Neural cell (in vitro differentiated cells): ENCODE measurements at regions not wholly inside any gene's neighbourhood (a gene's known extent, or its start where the extent isn't known, plus 50 kb on each side); places are given as distances from the start of the nearest gene placed in this dataset.

ENCODE experiments used
- H2AFZ ChIP-seq: fragments of 200-600, 300-800 bp; sonication (generic), shearing (Covaris generic); 2 replicates; pipeline ENCODE4 v1.6.0; 2014; ENCODE audit warnings: low read depth, mild to moderate bottlenecking, antibody characterized with exemption, low read length, moderate library complexity
- H3F3A ChIP-seq: fragments of 200-600 bp; shearing (Covaris generic); 2 replicates; pipeline ENCODE4 v1.6.1; 2016; ENCODE audit warnings: mild to moderate bottlenecking, moderate library complexity, mixed read lengths, antibody characterized with exemption, low read length; ENCODE audit not compliant: insufficient read depth, poor library complexity, severe bottlenecking
- H3K27ac ChIP-seq: fragments of 200-600, 300-800 bp; sonication (generic), shearing (Covaris generic); 2 replicates; pipeline ENCODE4 v1.5.1; 2014; ENCODE audit warnings: mild to moderate bottlenecking, low read length, moderate library complexity
- H3K27me3 ChIP-seq: fragments of 300-800, 200-600 bp; sonication (generic), shearing (Covaris generic); 2 replicates; pipeline ENCODE4 v1.6.0; 2014; ENCODE audit warnings: mild to moderate bottlenecking, low read depth, low read length, moderate library complexity; ENCODE audit not compliant: insufficient read depth
- H3K36me3 ChIP-seq: fragments of 300-800, 200-600 bp; sonication (generic), shearing (Covaris generic); 2 replicates; pipeline ENCODE4 v1.5.1; 2014; ENCODE audit warnings: mild to moderate bottlenecking, antibody characterized with exemption, low read length, moderate library complexity; ENCODE audit not compliant: insufficient read depth
- H3K4me2 ChIP-seq: fragments of 300-800, 200-600 bp; sonication (generic), shearing (Covaris generic); 2 replicates; pipeline ENCODE4 v1.6.0; 2014; ENCODE audit warnings: mild to moderate bottlenecking, low read length
- H3K4me3 ChIP-seq: fragments of 300-800, 200-600 bp; sonication (generic), shearing (Covaris generic); 2 replicates; pipeline ENCODE4 v1.5.1; 2014; ENCODE audit warnings: mild to moderate bottlenecking, low read length, moderate library complexity
- H3K79me2 ChIP-seq: fragments of 200-600 bp; shearing (Covaris generic); replicated peaks from 2 replicates; pipeline ENCODE4 v1.6.0; 2014; ENCODE audit warnings: mild to moderate bottlenecking, low read length, moderate library complexity; ENCODE audit not compliant: insufficient read depth
- H3K9ac ChIP-seq: fragments of 300-800, 200-600 bp; sonication (generic), shearing (Covaris generic); 2 replicates; pipeline ENCODE4 v1.6.1; 2016; ENCODE audit warnings: mild to moderate bottlenecking, low read length, mixed read lengths
- H3K9me2 ChIP-seq: fragments of 200-600 bp; shearing (Covaris generic); 2 replicates; pipeline ENCODE4 v1.6.1; 2016; ENCODE audit warnings: mild to moderate bottlenecking, low read length, mixed read lengths; ENCODE audit not compliant: insufficient read depth
- H3K9me3 ChIP-seq: fragments of 200-600, 300-800 bp; sonication (generic), shearing (Covaris generic); 2 replicates; pipeline ENCODE4 v1.6.1; 2016; ENCODE audit warnings: mild to moderate bottlenecking, mixed run types, low read length, moderate library complexity, mixed read lengths
- H4K20me1 ChIP-seq: fragments of 200-600 bp; shearing (Covaris generic); 2 replicates; pipeline ENCODE4 v1.6.1; 2016; ENCODE audit warnings: mild to moderate bottlenecking, mixed run types; ENCODE audit not compliant: insufficient read depth
- CTCF ChIP-seq: fragments of 450-650 bp; IDR thresholded peaks from 2 replicates; pipeline ENCODE4 v1.5.1; 2014; ENCODE audit warnings: antibody characterized with exemption, mild to moderate bottlenecking, moderate library complexity; ENCODE audit not compliant: poor library complexity, severe bottlenecking
- EP300 ChIP-seq: fragments of 450-650 bp; conservative IDR thresholded peaks from 2 replicates; pipeline ENCODE4 v1.6.1; 2014; ENCODE audit warnings: antibody characterized with exemption, mild to moderate bottlenecking, moderate library complexity; ENCODE audit not compliant: poor library complexity, severe bottlenecking
- EZH2 ChIP-seq: fragments of 200-600, 300-800 bp; shearing (Covaris generic), sonication (generic); IDR thresholded peaks from 2 replicates; pipeline ENCODE4 v1.6.1; 2014; ENCODE audit warnings: antibody characterized with exemption, low read length, borderline replicate concordance, mild to moderate bottlenecking; ENCODE audit not compliant: insufficient read depth, poor library complexity, severe bottlenecking
- MXI1 ChIP-seq: fragments of 450-650 bp; conservative IDR thresholded peaks from 2 replicates; pipeline ENCODE4 v1.6.1; 2014; ENCODE audit warnings: antibody characterized with exemption, mild to moderate bottlenecking; ENCODE audit not compliant: poor library complexity, severe bottlenecking
- POLR2AphosphoS5 ChIP-seq: IDR thresholded peaks from 2 replicates; pipeline ENCODE4 v1.6.1; 2012
- RAD21 ChIP-seq: fragments of 450-650 bp; conservative IDR thresholded peaks from 2 replicates; pipeline ENCODE4 v1.6.1; 2014; ENCODE audit warnings: antibody characterized with exemption, mild to moderate bottlenecking, moderate library complexity
- REST ChIP-seq: IDR thresholded peaks from 2 replicates; pipeline ENCODE4 v1.6.1; 2012; ENCODE audit warnings: borderline replicate concordance
- SMC3 ChIP-seq: fragments of 450-650 bp; conservative IDR thresholded peaks from 2 replicates; pipeline ENCODE4 v1.6.1; 2014; ENCODE audit warnings: antibody characterized with exemption, mild to moderate bottlenecking, moderate library complexity; ENCODE audit not compliant: poor library complexity
- TAF1 ChIP-seq: IDR thresholded peaks from 2 replicates; pipeline ENCODE4 v1.6.1; 2012; ENCODE audit warnings: low read depth

DNA sequence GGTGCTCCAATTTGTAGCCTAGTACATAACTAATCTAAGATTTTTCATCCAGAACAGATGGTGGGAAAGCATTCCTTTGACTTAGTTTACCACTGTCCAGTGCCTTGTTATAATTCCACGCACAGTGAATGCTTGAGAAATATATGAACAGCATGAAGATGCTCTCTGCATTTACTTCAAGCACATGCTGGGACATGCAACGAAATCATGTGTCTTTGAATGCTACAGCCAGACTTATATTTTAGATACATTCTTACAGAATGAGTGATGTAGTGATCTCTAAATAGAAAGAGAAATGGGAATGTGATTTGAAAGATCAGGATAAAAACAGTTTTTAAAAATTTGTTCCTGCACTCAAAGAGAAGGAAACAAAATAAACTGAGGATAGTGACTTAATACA is 398.3 kb downstream of the FBXO15 start (continued):
- no peak for TF ChIP-seq MXI1
- TF ChIP-seq EP300 = no peak

- Histone ChIP-seq H3K27ac (no peak overlapping the region), H2AFZ (no peak overlapping the region), H3K4me3 (no peak overlapping the region)
Observed at GRCh38 chr18:73748731-73749130, 398.9 kb downstream of the FBXO15 start.

DNA sequence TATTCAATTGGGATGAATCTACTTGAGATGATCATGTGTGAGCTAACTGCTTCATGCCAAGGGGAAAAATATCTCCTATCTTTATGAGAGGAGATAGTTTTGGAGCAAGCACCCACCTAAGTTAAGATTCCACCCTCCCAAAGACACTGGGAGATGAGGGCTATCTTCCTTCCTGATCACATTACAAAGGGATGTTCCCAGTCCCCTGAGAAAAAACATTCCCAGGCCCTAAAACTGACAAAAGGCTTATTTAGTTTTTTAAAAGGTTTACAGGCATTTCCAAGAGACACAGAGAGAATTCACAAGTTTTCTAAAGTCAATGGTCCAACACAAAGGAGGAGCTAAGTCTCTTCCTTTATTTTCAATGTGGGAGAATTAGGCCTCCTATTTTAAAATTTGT is 401.5 kb downstream of the FBXO15 start:
- Histone ChIP-seq H3K9ac (no peak overlapping the region), H3K36me3 (no peaks in the 10 kb centered on the region), H3K4me2 (no peak overlapping the region), H3F3A (no peaks in the 10 kb centered on the region), H3K9me3 (no peaks in the 10 kb centered on the region), H3K27me3 (no peaks in the 10 kb centered on the region), H2AFZ (no peak overlapping the region), H3K4me3 (no peak overlapping the region), H3K9me2 (no peaks in the 10 kb centered on the region), H4K20me1 (no peaks in the 10 kb centered on the region), H3K27ac (no peak overlapping the region), H3K79me2 (no peaks in the 10 kb centered on the region)
- TF ChIP-seq SMC3 (no peak), POLR2AphosphoS5 (no peak), EZH2 (no peak), EP300 (no peak)

More at GRCh38 chr18:73748731-73749130, 398.9 kb downstream of the FBXO15 start:
- no peaks in the 10 kb centered on the region for H4K20me1 ChIP-seq
- no peaks in the 10 kb centered on the region for H3K36me3 ChIP-seq
- H3K9me3 ChIP-seq = no peaks in the 10 kb centered on the region
- no peaks in the 10 kb centered on the region for H3F3A ChIP-seq
- H3K9ac ChIP-seq = no peak overlapping the region
- H3K4me2 ChIP-seq = no peak overlapping the region
- no peak for TF ChIP-seq RAD21
- no peak for TF ChIP-seq TAF1
- TF ChIP-seq EP300 = no peak
- no peaks in the 10 kb centered on the region for H3K9me2 ChIP-seq
- H3K27me3 ChIP-seq = no peaks in the 10 kb centered on the region
- H3K79me2 ChIP-seq = no peaks in the 10 kb centered on the region

- no peaks in the 10 kb centered on the region for H3K27me3 ChIP-seq
- H3K9me2 ChIP-seq = no peaks in the 10 kb centered on the region
- no peak overlapping the region for H3K27ac ChIP-seq
- no peak for TF ChIP-seq SMC3
- no peak for TF ChIP-seq RAD21
- no peak for TF ChIP-seq TAF1
- TF ChIP-seq POLR2AphosphoS5 = no peak
- TF ChIP-seq REST = no peak
- TF ChIP-seq EP300 = no peak
- no peak for TF ChIP-seq CTCF
- TF ChIP-seq MXI1 = no peak
- no peak for TF ChIP-seq EZH2
- no peaks in the 10 kb centered on the region for H3K36me3 ChIP-seq
- no peaks in the 10 kb centered on the region for H4K20me1 ChIP-seq
- no peak overlapping the region for H3K4me3 ChIP-seq
- no peak overlapping the region for H3K9ac ChIP-seq
- no peaks in the 10 kb centered on the region for H3K79me2 ChIP-seq
- H2AFZ ChIP-seq = no peak overlapping the region
- H3F3A ChIP-seq = no peaks in the 10 kb centered on the region
- no peak overlapping the region for H3K4me2 ChIP-seq
- H3K9me3 ChIP-seq = no peaks in the 10 kb centered on the region
Observed at GRCh38 chr18:73742957-73743356, 404.7 kb downstream of the FBXO15 start.
